ENCODE measurements at regions not wholly inside any gene's neighbourhood (a gene's known extent, or its start where the extent isn't known, plus 50 kb on each side); places are given as distances from the start of the nearest gene placed in this dataset.
"Not testable (repeated sequence)": the region's sequence is repeated elsewhere in the genome, so short reads cannot be mapped to it uniquely, and the experiment has no call there.

DNA sequence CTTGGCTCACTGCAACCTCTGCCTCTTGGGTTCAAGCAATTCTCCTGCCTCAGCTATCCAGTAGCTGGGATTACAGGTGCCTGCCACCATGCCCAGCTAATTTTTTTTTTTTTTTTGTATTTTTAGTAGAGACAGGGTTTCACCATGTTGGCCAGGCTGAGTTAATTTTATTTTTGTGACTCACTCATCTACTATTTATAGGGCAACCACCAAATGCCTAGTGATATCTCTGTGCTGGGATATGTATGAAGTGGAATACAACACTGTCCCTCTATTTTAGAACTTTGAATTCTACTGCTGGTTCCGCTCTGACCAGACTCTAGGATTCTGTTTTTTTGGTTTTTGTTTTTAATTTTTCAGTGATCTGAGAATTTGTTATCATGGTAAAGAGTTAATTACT lies 188.6 kb upstream of the CDH11 start:
- TF ChIP-seq, protein P1, sequence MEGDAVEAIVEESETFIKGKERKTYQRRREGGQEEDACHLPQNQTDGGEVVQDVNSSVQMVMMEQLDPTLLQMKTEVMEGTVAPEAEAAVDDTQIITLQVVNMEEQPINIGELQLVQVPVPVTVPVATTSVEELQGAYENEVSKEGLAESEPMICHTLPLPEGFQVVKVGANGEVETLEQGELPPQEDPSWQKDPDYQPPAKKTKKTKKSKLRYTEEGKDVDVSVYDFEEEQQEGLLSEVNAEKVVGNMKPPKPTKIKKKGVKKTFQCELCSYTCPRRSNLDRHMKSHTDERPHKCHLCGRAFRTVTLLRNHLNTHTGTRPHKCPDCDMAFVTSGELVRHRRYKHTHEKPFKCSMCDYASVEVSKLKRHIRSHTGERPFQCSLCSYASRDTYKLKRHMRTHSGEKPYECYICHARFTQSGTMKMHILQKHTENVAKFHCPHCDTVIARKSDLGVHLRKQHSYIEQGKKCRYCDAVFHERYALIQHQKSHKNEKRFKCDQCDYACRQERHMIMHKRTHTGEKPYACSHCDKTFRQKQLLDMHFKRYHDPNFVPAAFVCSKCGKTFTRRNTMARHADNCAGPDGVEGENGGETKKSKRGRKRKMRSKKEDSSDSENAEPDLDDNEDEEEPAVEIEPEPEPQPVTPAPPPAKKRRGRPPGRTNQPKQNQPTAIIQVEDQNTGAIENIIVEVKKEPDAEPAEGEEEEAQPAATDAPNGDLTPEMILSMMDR (IDR thresholded peaks at IDR 0.05; ENCODE audit: poor library complexity): not testable (repeated sequence)
- not testable (repeated sequence) for TF ChIP-seq EZH2 (IDR thresholded peaks at IDR 0.05; ENCODE audit: borderline replicate concordance)
